ENCODE measurements at regions not wholly inside any gene's neighbourhood (a gene's known extent, or its start where the extent isn't known, plus 50 kb on each side); places are given as distances from the start of the nearest gene placed in this dataset.

GRCh38 chr1:14466006-14466405 is 132.5 kb upstream of the KAZN start:
- TF ChIP-seq NFIC (IDR thresholded peaks at IDR 0.05) (no peak), RAD21 (IDR thresholded peaks at IDR 0.05; ENCODE audit: low read depth) (no peak), USF1 (IDR thresholded peaks at IDR 0.05) (no peak)

- TF ChIP-seq YY1 (IDR thresholded peaks at IDR 0.05; ENCODE audit: low read depth) (no peak), NFIC (IDR thresholded peaks at IDR 0.05) (no peak), REST (IDR thresholded peaks at IDR 0.05; ENCODE audit: low read depth) (no peak), MAX (IDR thresholded peaks at IDR 0.05) (no peak), USF1 (IDR thresholded peaks at IDR 0.05) (no peak), TAF1 (IDR thresholded peaks at IDR 0.05; ENCODE audit: low read depth) (no peak), EGR1 (IDR thresholded peaks at IDR 0.05) (no peak), TCF12 (IDR thresholded peaks at IDR 0.05; ENCODE audit: low read depth) (no peak), EP300 (IDR thresholded peaks at IDR 0.05; ENCODE audit: borderline replicate concordance) (no peak), FOXM1 (IDR thresholded peaks at IDR 0.05; ENCODE audit: borderline replicate concordance, low read depth) (no peak), CREB1 (IDR thresholded peaks at IDR 0.05; ENCODE audit: low read depth) (no peak), TEAD4 (IDR thresholded peaks at IDR 0.05) (no peak), RAD21 (IDR thresholded peaks at IDR 0.05; ENCODE audit: low read depth) (no peak), ZBTB7A (IDR thresholded peaks at IDR 0.05; ENCODE audit: low read depth) (no peak), CEBPB (IDR thresholded peaks at IDR 0.05) (no peak)
Measured at GRCh38 chr1:14467112-14467511, 131.4 kb upstream of the KAZN start.

- TF ChIP-seq MAX (IDR thresholded peaks at IDR 0.05), result no peak
- no peak for TF ChIP-seq CREB1 (IDR thresholded peaks at IDR 0.05; ENCODE audit: low read depth)
- no peak for TF ChIP-seq CEBPB (IDR thresholded peaks at IDR 0.05)
- no peak for TF ChIP-seq REST (IDR thresholded peaks at IDR 0.05; ENCODE audit: low read depth)
- no peak for TF ChIP-seq TCF12 (IDR thresholded peaks at IDR 0.05; ENCODE audit: low read depth)
- no peak for TF ChIP-seq EP300 (IDR thresholded peaks at IDR 0.05; ENCODE audit: borderline replicate concordance)
- no peak for TF ChIP-seq TEAD4 (IDR thresholded peaks at IDR 0.05)
- no peak for TF ChIP-seq ZBTB7A (IDR thresholded peaks at IDR 0.05; ENCODE audit: low read depth)
- no peak for TF ChIP-seq USF1 (IDR thresholded peaks at IDR 0.05)
- no peak for TF ChIP-seq FOXM1 (IDR thresholded peaks at IDR 0.05; ENCODE audit: borderline replicate concordance, low read depth)
- TF ChIP-seq EGR1 (IDR thresholded peaks at IDR 0.05), result no peak
- TF ChIP-seq NFIC (IDR thresholded peaks at IDR 0.05), result no peak
- no peak for TF ChIP-seq RAD21 (IDR thresholded peaks at IDR 0.05; ENCODE audit: low read depth)
- TF ChIP-seq TAF1 (IDR thresholded peaks at IDR 0.05; ENCODE audit: low read depth), result no peak
- TF ChIP-seq YY1 (IDR thresholded peaks at IDR 0.05; ENCODE audit: low read depth), result no peak
Measured at GRCh38 chr1:14468751-14469150, 129.7 kb upstream of the KAZN start.

GRCh38 chr1:14470802-14471201 is 127.7 kb upstream of the KAZN start:
- no peak for TF ChIP-seq CREB1 (IDR thresholded peaks at IDR 0.05; ENCODE audit: low read depth)
- TF ChIP-seq TAF1 (IDR thresholded peaks at IDR 0.05; ENCODE audit: low read depth), result no peak
- no peak for TF ChIP-seq REST (IDR thresholded peaks at IDR 0.05; ENCODE audit: low read depth)
- no peak for TF ChIP-seq RAD21 (IDR thresholded peaks at IDR 0.05; ENCODE audit: low read depth)
- TF ChIP-seq ZBTB7A (IDR thresholded peaks at IDR 0.05; ENCODE audit: low read depth), result no peak
- TF ChIP-seq TCF12 (IDR thresholded peaks at IDR 0.05; ENCODE audit: low read depth), result no peak
- TF ChIP-seq MAX (IDR thresholded peaks at IDR 0.05), result no peak
- no peak for TF ChIP-seq CEBPB (IDR thresholded peaks at IDR 0.05)
- no peak for TF ChIP-seq FOXM1 (IDR thresholded peaks at IDR 0.05; ENCODE audit: borderline replicate concordance, low read depth)
- TF ChIP-seq EGR1 (IDR thresholded peaks at IDR 0.05), result no peak
- TF ChIP-seq NFIC (IDR thresholded peaks at IDR 0.05), result no peak
- TF ChIP-seq EP300 (IDR thresholded peaks at IDR 0.05; ENCODE audit: borderline replicate concordance), result no peak
- TF ChIP-seq USF1 (IDR thresholded peaks at IDR 0.05), result no peak
- no peak for TF ChIP-seq TEAD4 (IDR thresholded peaks at IDR 0.05)
- TF ChIP-seq YY1 (IDR thresholded peaks at IDR 0.05; ENCODE audit: low read depth), result no peak
